ENCODE measurements at regions not wholly inside any gene's neighbourhood (a gene's known extent, or its start where the extent isn't known, plus 50 kb on each side); places are given as distances from the start of the nearest gene placed in this dataset.

- in situ Hi-C loops (cut with MboI) (no loop called here), intact Hi-C loops (cut with micrococcal nuclease; ENCODE audit: unreplicated experiment) (no loop called here)
- H3K4me3 ChIP-seq: no peak overlapping the region
- TF ChIP-seq ZZZ3 (IDR thresholded peaks at IDR 0.05; ENCODE audit: control insufficient read depth, insufficient read length, low read depth): no peak
- TF ChIP-seq RCOR1 (conservative IDR thresholded peaks at IDR 0.05; ENCODE audit: low read depth, low read length): no peak
- TF ChIP-seq E2F4 (IDR thresholded peaks at IDR 0.05; ENCODE audit: low read depth, low read length): no peak
- TF ChIP-seq CEBPB (IDR thresholded peaks at IDR 0.05; ENCODE audit: borderline replicate concordance in 1 of 2, low read depth in 2 of 2, low read length in 2 of 2): no peak
- TF ChIP-seq ETV6 (conservative IDR thresholded peaks at IDR 0.05 in 1 of 2, IDR thresholded peaks at IDR 0.05 in 1 of 2; ENCODE audit: borderline replicate concordance in 1 of 2, low read depth in 1 of 2): no peak
- no peak for TF ChIP-seq LARP7 (IDR thresholded peaks at IDR 0.05)
- no peak for TF ChIP-seq TARDBP (IDR thresholded peaks at IDR 0.05; ENCODE audit: borderline replicate concordance)
- TF ChIP-seq CBFB (IDR thresholded peaks at IDR 0.05; ENCODE audit: low read depth): no peak
- TF ChIP-seq NRF1 (conservative IDR thresholded peaks at IDR 0.05; ENCODE audit: low read depth, low read length): no peak
- no peak for TF ChIP-seq EZH2 (IDR thresholded peaks at IDR 0.05; ENCODE audit: borderline replicate concordance, control insufficient read depth, low read depth, low read length)
- no peak for TF ChIP-seq POU2F2 (IDR thresholded peaks at IDR 0.05; ENCODE audit: borderline replicate concordance, low read depth, low read length)
- no peak for TF ChIP-seq CREB1 (IDR thresholded peaks at IDR 0.05; ENCODE audit: low read depth)
- TF ChIP-seq, protein P1, sequence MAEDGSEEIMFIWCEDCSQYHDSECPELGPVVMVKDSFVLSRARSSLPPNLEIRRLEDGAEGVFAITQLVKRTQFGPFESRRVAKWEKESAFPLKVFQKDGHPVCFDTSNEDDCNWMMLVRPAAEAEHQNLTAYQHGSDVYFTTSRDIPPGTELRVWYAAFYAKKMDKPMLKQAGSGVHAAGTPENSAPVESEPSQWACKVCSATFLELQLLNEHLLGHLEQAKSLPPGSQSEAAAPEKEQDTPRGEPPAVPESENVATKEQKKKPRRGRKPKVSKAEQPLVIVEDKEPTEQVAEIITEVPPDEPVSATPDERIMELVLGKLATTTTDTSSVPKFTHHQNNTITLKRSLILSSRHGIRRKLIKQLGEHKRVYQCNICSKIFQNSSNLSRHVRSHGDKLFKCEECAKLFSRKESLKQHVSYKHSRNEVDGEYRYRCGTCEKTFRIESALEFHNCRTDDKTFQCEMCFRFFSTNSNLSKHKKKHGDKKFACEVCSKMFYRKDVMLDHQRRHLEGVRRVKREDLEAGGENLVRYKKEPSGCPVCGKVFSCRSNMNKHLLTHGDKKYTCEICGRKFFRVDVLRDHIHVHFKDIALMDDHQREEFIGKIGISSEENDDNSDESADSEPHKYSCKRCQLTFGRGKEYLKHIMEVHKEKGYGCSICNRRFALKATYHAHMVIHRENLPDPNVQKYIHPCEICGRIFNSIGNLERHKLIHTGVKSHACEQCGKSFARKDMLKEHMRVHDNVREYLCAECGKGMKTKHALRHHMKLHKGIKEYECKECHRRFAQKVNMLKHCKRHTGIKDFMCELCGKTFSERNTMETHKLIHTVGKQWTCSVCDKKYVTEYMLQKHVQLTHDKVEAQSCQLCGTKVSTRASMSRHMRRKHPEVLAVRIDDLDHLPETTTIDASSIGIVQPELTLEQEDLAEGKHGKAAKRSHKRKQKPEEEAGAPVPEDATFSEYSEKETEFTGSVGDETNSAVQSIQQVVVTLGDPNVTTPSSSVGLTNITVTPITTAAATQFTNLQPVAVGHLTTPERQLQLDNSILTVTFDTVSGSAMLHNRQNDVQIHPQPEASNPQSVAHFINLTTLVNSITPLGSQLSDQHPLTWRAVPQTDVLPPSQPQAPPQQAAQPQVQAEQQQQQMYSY (CRISPR knock-in tag; IDR thresholded peaks at IDR 0.05): no peak
- no peak for TF ChIP-seq ZBTB40 (IDR thresholded peaks at IDR 0.05; ENCODE audit: borderline replicate concordance)
- TF ChIP-seq STAT1 (conservative IDR thresholded peaks at IDR 0.05): no peak
- TF ChIP-seq SREBF2 (IDR thresholded peaks at IDR 0.05; ENCODE audit: low read length): no peak
- POLR2A ChIA-PET: no interaction called here
- no peaks in the 10 kb centered on the region for H4K20me1 ChIP-seq (ENCODE audit: control insufficient read depth, insufficient read depth)
- RAD21 ChIA-PET (ENCODE audit: unreplicated experiment): no interaction called here
- no peaks in the 10 kb centered on the region for H3K4me1 ChIP-seq (ENCODE audit: control insufficient read depth, insufficient read depth, low read length)
- ATAC-seq (no peak), FAIRE-seq (no peak), DNase-seq (ENCODE audit: low read depth, low spot score) (no peak)
- WGBS (ENCODE audit: insufficient coverage, insufficient replicate concordance, low lambda C conversion rate, missing lambda C conversion rate): 27% methylated on average over 6 of the region's 6 CpGs
- SMC1A ChIA-PET (ENCODE audit: uncharacterized antibody, unreplicated experiment): no interaction called here
- H3K27me3 ChIP-seq (replicated peaks in 1 of 2; ENCODE audit: control insufficient read depth in 2 of 2, insufficient read depth in 2 of 2, low read length in 1 of 2): no peaks in the 10 kb centered on the region
- no peaks in the 10 kb centered on the region for H3K79me2 ChIP-seq (ENCODE audit: control insufficient read depth, insufficient read depth, low read length)
- no peak overlapping the region for H3K27ac ChIP-seq (ENCODE audit: control insufficient read depth, insufficient read depth)
- H2AFZ ChIP-seq (ENCODE audit: control insufficient read depth, low read depth, low read length): no peak overlapping the region
- BruUV-seq (replicated peaks): no TSS peak
- H3K9me3 ChIP-seq (replicated peaks; ENCODE audit: control insufficient read depth, insufficient read depth, low read length): no peaks in the 10 kb centered on the region
- H3K4me2 ChIP-seq (ENCODE audit: control insufficient read depth, insufficient read depth): no peak overlapping the region
- CTCF ChIA-PET: no interaction called here
- no peak overlapping the region for H3K9ac ChIP-seq (ENCODE audit: control insufficient read depth, insufficient read depth, low read length)
- no peaks in the 10 kb centered on the region for H3K36me3 ChIP-seq (ENCODE audit: control insufficient read depth in 2 of 2, insufficient read depth in 2 of 2, low read length in 1 of 2)
Measured at GRCh38 chr12:23426328-23426727, 523.1 kb downstream of the SOX5 start.
